ENCODE measurements at regions not wholly inside any gene's neighbourhood (a gene's known extent, or its start where the extent isn't known, plus 50 kb on each side); places are given as distances from the start of the nearest gene placed in this dataset.

DNA sequence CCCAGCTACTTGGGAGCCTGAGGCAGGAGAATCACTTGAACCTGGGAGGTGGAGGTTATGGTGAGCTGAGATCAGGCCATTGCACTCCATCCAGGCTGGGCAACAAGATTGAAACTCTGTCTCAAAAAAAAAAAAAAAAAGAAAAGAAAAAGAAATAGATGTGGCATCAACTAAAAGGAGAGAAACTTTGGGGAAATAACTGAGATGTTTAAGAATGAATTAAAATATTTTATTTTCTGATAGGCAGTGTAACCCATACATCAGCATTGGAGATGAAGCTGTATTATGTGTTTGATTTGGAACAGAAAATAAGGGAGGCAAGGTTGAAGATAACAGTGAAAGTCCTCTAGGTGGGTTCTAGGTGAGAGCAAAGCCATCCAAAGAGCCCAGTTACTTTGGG is 110.7 kb upstream of the HNRNPA3 start:
- ChIA-PET POLR2A (ENCODE audit: low non-redundant PET) (no interaction called here), CTCF (no interaction called here)
- TF ChIP-seq, protein P1, sequence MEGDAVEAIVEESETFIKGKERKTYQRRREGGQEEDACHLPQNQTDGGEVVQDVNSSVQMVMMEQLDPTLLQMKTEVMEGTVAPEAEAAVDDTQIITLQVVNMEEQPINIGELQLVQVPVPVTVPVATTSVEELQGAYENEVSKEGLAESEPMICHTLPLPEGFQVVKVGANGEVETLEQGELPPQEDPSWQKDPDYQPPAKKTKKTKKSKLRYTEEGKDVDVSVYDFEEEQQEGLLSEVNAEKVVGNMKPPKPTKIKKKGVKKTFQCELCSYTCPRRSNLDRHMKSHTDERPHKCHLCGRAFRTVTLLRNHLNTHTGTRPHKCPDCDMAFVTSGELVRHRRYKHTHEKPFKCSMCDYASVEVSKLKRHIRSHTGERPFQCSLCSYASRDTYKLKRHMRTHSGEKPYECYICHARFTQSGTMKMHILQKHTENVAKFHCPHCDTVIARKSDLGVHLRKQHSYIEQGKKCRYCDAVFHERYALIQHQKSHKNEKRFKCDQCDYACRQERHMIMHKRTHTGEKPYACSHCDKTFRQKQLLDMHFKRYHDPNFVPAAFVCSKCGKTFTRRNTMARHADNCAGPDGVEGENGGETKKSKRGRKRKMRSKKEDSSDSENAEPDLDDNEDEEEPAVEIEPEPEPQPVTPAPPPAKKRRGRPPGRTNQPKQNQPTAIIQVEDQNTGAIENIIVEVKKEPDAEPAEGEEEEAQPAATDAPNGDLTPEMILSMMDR (conservative IDR thresholded peaks at IDR 0.05; ENCODE audit: low read depth): no peak
- no peak for DNase-seq (ENCODE audit: low spot score)
- H3K27ac ChIP-seq: no peak overlapping the region

DNA sequence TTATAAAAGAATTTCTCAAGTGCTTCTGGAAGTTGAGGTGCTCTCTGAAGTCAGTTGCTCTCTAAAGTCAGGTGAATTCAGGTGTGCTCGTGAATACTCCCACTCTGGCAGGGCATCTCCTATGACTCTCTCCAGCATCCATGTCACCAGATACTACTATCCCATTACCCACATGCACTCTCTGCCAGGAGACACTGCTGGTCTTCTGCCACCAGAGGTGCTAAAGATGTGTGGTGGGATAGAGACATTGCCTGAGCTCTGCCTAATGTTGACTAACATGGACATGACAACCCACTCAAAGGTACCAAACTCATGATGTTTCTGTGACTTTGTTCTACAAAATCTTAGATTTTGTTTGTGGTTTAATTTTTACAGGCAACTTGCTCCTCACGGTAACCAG is 106.4 kb upstream of the HNRNPA3 start:
- ChIA-PET CTCF (interaction anchor here (0.6 kb wide), 3 partner anchors 35 to 223 kb away, joined by 3 to 4 read pairs (median 3); no protein-coding TSS in a partner anchor), POLR2A (ENCODE audit: low non-redundant PET) (no interaction called here)
- peak; percentile 3 for DNase-seq (ENCODE audit: low spot score)
- TF ChIP-seq, protein P1 (conservative IDR thresholded peaks at IDR 0.05; ENCODE audit: low read depth): no peak
- H3K27ac ChIP-seq: no peak overlapping the region

GRCh38 chr2:177108890-177109289 is 103.7 kb upstream of the HNRNPA3 start:
- H3K27ac ChIP-seq: no peak overlapping the region
- POLR2A ChIA-PET (ENCODE audit: low non-redundant PET): no interaction called here
- TF ChIP-seq, protein P1 (conservative IDR thresholded peaks at IDR 0.05; ENCODE audit: low read depth): no peak
- no peak for DNase-seq (ENCODE audit: low spot score)
- CTCF ChIA-PET: no interaction called here

GRCh38 chr2:177114712-177115111 is 97.9 kb upstream of the HNRNPA3 start:
- no peak overlapping the region for H3K27ac ChIP-seq
- DNase-seq (ENCODE audit: low spot score): no peak
- POLR2A ChIA-PET (ENCODE audit: low non-redundant PET): no interaction called here
- TF ChIP-seq, protein P1 (conservative IDR thresholded peaks at IDR 0.05; ENCODE audit: low read depth): no peak
- CTCF ChIA-PET: no interaction called here

GRCh38 chr2:177117755-177118154 is 94.8 kb upstream of the HNRNPA3 start:
- DNase-seq (ENCODE audit: low spot score): no peak
- ChIA-PET CTCF (no interaction called here), POLR2A (ENCODE audit: low non-redundant PET) (no interaction called here)
- TF ChIP-seq, protein P1 (conservative IDR thresholded peaks at IDR 0.05; ENCODE audit: low read depth): no peak
- H3K27ac ChIP-seq: no peak overlapping the region

- no peak for DNase-seq (ENCODE audit: low spot score)
- CTCF ChIA-PET: interaction anchor here (0.6 kb wide), 2 partner anchors 107 to 1679 kb away, joined by 3 to 10 read pairs; no protein-coding TSS in a partner anchor
- no peak overlapping the region for H3K27ac ChIP-seq
- TF ChIP-seq, protein P1 (conservative IDR thresholded peaks at IDR 0.05; ENCODE audit: low read depth): no peak
- POLR2A ChIA-PET (ENCODE audit: low non-redundant PET): no interaction called here
These were observed 94.0 kb upstream of the HNRNPA3 start for GRCh38 chr2:177118636-177119035.

All from RWPE1 (cell line).